ENCODE measurements at regions not wholly inside any gene's neighbourhood (a gene's known extent, or its start where the extent isn't known, plus 50 kb on each side); places are given as distances from the start of the nearest gene placed in this dataset.

DNA sequence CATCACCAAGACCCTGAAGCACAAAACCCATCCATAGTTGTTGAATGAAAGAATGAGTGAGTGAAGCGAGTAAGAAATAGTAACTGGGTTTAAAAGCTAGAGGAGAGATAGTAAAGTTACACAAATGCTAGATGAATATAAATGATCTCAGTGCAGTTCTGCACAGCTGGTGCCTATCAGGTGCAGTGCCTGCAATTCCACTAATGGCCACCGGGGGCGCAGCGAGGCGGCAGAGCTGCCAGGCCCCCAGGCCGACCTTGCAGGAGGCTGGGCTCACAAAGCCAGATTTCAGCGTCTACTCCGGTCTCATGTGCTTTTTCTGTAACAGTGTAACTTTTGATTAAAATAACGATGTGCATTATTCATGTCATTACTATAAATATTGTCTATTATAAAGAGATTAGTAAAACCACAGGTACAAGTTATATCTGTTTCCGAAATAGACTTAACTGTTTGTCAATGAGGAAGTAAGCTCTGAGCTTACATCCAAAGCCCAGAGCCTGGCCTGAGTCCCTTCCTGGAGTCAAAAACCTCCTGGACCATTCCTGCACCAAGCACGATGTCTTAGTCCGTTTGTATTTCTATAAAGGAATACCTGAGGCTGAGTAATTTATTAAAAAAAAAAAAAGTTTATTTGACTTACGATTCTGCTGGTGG lies 477.6 kb downstream of the NPHP4 start:
- peak; percentile 50 for DNase-seq

GRCh38 chr1:5513846-5514526 lies 478.2 kb downstream of the NPHP4 start:
- DNase-seq = no peak

- DNase-seq = no peak
Observed at GRCh38 chr1:5513179-5513578, 479.0 kb downstream of the NPHP4 start.

DNA sequence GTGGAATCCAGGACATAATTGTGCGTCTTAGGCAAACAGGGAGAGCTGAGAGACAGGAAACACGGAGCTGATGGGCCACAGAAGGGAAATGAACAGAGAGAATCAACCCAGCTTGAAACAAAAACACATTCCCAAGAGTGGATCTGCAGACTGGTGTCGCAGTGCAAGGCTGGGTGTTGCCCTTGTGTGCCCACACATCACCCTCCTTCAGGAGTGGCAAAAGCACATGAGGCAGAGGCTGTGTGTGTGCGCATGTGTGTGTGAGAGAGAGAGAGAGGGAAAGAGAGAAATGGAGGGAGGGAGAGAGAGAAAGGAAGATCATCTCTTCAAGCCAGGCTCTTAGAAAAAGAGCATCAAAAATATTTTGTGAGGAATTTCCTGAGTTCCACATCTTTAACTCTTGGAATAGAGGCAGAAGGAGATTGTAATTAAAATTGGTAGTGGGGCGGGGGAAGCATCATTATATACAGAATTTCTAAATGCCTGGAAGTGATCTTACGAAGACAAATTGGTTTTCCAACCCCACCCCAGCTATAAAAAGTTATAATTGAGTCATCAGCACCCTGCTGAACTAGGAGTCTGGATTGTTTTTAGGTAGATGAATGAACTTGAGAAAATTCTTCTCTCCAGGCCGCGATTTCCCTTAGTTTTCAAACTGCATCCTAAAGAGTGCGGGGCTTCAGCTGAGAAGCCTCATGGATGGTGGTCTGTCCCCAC lies 480.7 kb downstream of the NPHP4 start:
- no peak for DNase-seq

- peak; percentile 51 for DNase-seq
Observed at GRCh38 chr1:5509664-5510452, 482.4 kb downstream of the NPHP4 start.

DNA sequence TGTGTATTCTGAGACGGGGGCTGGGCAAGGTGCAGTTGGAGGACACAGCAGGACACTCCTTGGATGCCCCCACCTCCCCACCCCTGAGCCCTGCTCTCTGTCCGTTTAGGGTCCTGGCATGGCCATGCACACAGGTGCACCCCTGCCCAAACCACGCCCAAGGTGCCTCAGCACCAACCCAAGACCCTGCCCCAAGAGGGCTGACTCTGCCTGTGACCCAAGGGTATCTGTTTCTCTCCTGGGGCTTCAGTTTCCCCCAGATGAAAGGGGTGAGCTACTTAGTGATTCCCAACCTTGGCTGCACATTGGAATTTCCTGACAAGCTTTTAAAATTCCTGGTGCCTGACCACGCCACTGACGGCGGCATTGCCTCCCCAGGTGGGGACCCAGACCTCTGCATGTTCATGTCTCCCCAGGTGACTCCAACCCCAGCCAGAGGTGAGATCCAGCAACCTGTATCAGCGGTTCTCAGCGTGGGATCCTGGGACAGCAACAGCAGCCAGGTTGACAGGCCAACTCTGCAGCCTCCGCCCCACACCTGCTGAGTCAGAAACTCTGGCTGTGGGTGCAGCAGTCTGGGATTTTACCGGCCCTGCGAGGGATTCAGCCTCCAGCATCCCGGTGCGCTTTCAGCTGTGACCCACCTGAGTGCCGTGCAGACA lies 483.4 kb downstream of the NPHP4 start:
- DNase-seq = no peak

- no peak for DNase-seq
Observed at GRCh38 chr1:5507340-5507739, 484.9 kb downstream of the NPHP4 start.

- no peak for DNase-seq
Observed at GRCh38 chr1:5506634-5507033, 485.6 kb downstream of the NPHP4 start.

DNA sequence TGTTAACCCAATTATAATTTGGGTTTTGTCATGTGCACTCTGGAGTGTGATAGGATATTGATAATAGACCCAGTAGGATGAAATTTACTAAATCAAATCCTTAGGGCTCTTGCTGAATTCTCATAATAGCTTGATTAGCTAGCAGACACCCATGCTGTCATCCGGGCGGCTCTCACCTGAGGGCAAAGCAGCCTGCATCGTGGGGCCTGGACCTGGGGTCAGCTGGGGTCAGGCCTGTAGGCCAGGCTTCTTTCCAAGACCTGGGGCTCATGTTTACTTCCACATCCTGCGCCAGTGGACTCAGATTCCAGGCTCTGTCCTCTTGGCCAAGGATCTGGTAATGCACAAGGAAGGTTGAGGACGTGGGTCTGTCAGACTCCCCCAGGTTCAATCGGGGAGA lies 486.3 kb downstream of the NPHP4 start:
- no peak for DNase-seq

DNA sequence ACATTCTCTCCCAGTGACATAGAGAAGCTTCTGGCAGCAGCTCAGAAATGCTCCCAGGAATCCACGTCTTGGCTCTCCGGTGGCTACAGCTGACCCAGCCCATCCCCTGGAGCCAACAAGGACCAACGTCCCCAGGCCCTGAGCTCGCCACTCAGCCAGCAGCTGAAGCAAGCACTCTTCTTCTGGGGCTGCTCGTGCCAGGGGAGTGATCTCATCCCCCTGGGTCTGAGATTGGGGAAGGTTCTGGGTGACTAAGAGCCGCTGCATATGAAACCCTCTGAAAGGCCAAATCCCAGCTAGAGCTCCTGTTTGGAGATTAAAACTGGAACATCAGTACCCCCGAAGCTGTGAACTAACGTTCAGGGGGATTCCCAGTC lies 487.9 kb downstream of the NPHP4 start:
- DNase-seq = no peak

GRCh38 chr1:5503556-5504363 lies 488.5 kb downstream of the NPHP4 start:
- DNase-seq = no peak

DNA sequence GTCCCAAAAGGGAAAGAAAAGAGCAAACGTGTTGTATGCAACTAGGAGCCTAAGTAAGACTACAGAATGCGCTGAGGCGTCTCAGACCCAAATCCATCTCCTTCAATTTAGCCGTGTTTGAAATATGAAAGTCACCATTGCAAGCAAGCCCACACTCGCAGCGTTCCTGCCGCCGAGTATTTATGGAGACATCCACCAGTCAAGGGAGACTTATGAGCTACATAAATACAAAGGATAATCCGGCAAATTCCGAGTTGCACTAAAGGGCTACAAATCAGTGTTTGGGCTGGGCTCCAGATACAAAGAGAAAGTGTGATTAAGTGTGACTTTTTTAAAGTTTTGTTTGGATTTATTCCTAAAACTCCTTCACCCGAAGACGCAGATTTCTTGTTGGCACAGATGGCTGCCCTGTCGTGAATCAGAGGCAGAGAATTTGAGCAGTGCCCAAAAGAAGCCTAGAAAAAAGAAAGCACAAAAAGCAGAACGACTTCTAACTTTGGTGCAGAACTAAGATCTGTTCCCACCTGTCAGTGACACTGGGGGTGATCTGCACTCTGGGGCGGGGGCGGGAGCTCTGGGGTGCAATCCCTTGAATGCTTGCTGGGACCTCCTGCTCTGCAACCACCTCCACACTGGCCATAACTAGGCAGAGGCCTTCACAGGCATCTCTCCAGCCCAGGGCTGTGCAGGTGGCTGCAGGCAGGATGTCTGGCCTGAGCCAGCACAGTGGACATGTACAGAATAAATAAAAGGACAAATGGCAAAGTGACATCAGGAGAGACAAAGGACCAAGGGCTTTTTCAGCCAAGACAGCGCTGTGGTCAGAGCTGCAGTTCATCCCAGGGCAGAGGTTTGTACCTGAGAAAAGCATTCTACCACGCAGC lies 489.7 kb downstream of the NPHP4 start:
- no peak for DNase-seq

DNA sequence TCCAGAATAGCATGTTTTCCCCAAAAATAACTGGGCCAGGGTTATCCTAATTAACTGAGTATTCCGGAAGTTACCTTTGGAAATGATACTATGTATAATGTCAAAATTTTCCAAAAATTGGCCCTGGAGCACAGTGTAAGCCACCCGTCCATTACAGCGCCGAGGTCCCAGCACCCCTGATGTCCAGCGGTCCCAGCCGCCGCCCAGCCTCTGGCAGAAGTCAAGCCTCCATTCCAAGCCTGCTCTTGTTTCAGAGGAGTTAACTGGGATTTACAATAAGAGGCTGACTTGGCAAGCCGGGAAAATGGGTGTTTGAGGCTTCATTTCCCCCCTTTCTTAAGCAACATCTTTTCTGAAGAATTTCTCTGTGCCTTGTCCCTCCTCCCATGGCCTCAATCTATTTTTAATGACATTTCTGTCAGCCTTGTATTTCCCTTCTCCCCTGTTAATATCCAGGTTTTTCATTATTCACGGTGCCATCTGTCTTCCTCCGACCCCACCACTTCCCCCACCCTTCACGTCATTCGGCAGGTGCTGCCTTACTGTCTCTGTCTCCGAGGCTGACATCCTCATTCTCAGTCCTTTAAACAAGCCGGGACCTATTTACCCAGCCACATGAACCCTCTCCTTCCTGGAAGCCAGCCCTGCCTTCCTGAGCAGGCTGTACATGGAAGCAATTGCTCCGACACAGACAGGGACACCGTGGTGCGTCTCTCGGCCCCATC lies 490.9 kb downstream of the NPHP4 start:
- DNase-seq = no peak

- DNase-seq = no peak
Observed at GRCh38 chr1:5500541-5500940, 491.7 kb downstream of the NPHP4 start.

DNA sequence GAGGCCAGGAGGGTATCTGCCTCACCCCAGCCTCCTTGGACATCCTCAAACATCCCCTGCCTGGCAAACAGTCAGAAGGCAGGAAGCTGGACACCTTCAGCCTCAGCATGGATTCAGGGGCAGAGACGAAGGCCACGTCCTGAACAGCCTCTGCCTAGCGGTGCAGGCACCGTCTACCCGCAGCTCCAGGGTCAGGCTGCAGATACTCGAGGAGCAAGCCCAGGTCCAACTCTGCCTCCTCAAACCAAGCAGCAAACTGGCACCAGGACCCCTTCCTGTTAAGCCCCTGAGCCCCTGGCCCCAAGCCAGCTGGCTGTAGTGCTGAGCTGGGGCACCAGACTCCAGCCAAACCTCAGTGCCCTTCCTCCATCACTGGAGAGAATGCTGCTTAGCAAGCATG lies 494.7 kb downstream of the NPHP4 start:
- no peak for DNase-seq

DNA sequence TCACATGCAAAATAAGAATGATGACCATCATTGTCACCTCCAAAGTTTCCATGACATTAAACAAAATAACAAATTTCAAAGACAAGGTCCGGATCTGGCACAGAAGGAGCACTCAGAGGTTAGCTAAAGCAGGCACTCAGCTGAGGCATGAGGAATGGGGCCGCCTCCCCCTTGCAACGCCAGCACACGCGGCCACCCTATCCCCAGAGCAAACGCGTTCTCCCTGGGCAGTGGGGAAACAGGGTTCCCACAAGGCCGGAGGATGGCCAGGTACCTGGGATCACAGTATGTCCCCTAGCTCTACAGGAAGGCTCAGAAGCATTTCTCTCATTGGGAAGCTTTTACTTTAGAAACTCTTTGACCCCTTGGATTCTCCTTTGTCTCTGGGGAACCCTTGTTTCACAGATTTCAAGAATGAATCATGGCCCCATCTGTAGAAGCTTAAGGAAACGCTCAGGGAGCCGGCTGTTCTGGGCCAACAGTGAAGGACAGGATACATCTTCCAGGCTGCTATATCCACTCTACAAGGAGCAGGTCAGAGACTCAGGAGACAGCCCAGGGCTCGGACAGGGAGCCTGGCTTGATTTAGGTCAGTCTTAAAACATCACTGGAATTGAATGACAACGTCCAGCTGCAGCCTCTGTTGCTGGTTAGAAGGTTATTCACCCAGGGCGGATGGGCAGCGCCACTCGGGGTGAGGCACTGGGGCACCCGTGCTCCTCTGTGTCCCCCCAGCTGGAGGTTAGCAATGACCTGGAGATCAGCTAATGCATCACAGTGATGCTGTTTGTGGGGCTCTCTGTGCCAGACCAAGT lies 496.4 kb downstream of the NPHP4 start:
- no peak for DNase-seq

DNA sequence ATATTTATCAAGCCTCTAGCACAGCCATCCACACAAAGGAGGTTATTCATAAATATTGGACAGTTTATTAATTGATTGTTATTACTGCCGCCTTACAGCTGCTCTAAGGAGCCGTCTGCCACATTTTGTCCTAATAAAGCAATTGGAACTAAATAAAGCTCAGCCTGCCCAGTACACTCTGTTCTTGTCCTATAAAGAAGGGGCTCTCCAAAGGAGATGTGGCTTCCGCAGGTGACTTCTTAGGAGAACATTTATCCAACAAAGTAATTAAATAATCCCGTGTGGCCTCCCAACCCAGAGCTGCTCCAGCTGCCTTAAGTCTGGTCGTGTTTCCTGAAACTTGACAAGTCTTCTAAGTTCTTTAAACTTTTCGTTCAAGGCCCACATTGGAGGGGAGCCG lies 497.7 kb downstream of the NPHP4 start:
- no peak for DNase-seq

GRCh38 chr1:5493851-5494311 lies 498.3 kb downstream of the NPHP4 start:
- DNase-seq = peak; percentile 1

- no peak for DNase-seq
Observed at GRCh38 chr1:5493275-5493674, 498.9 kb downstream of the NPHP4 start.

Measured in CD4-positive, alpha-beta T cell treated with Interleukin-15 for 1 hour (primary cell).